Neural cell (in vitro differentiated cells): ENCODE measurements at regions not wholly inside any gene's neighbourhood (a gene's known extent, or its start where the extent isn't known, plus 50 kb on each side); places are given as distances from the start of the nearest gene placed in this dataset.

ENCODE experiments used
- H2AFZ ChIP-seq: fragments of 200-600, 300-800 bp; sonication (generic), shearing (Covaris generic); 2 replicates; pipeline ENCODE4 v1.6.0; 2014; ENCODE audit warnings: low read depth, mild to moderate bottlenecking, antibody characterized with exemption, low read length, moderate library complexity
- H3F3A ChIP-seq: fragments of 200-600 bp; shearing (Covaris generic); 2 replicates; pipeline ENCODE4 v1.6.1; 2016; ENCODE audit warnings: mild to moderate bottlenecking, moderate library complexity, mixed read lengths, antibody characterized with exemption, low read length; ENCODE audit not compliant: insufficient read depth, poor library complexity, severe bottlenecking
- H3K27ac ChIP-seq: fragments of 200-600, 300-800 bp; sonication (generic), shearing (Covaris generic); 2 replicates; pipeline ENCODE4 v1.5.1; 2014; ENCODE audit warnings: mild to moderate bottlenecking, low read length, moderate library complexity
- H3K27me3 ChIP-seq: fragments of 300-800, 200-600 bp; sonication (generic), shearing (Covaris generic); 2 replicates; pipeline ENCODE4 v1.6.0; 2014; ENCODE audit warnings: mild to moderate bottlenecking, low read depth, low read length, moderate library complexity; ENCODE audit not compliant: insufficient read depth
- H3K36me3 ChIP-seq: fragments of 300-800, 200-600 bp; sonication (generic), shearing (Covaris generic); 2 replicates; pipeline ENCODE4 v1.5.1; 2014; ENCODE audit warnings: mild to moderate bottlenecking, antibody characterized with exemption, low read length, moderate library complexity; ENCODE audit not compliant: insufficient read depth
- H3K4me2 ChIP-seq: fragments of 300-800, 200-600 bp; sonication (generic), shearing (Covaris generic); 2 replicates; pipeline ENCODE4 v1.6.0; 2014; ENCODE audit warnings: mild to moderate bottlenecking, low read length
- H3K4me3 ChIP-seq: fragments of 300-800, 200-600 bp; sonication (generic), shearing (Covaris generic); 2 replicates; pipeline ENCODE4 v1.5.1; 2014; ENCODE audit warnings: mild to moderate bottlenecking, low read length, moderate library complexity
- H3K79me2 ChIP-seq: fragments of 200-600 bp; shearing (Covaris generic); replicated peaks from 2 replicates; pipeline ENCODE4 v1.6.0; 2014; ENCODE audit warnings: mild to moderate bottlenecking, low read length, moderate library complexity; ENCODE audit not compliant: insufficient read depth
- H3K9ac ChIP-seq: fragments of 300-800, 200-600 bp; sonication (generic), shearing (Covaris generic); 2 replicates; pipeline ENCODE4 v1.6.1; 2016; ENCODE audit warnings: mild to moderate bottlenecking, low read length, mixed read lengths
- H3K9me2 ChIP-seq: fragments of 200-600 bp; shearing (Covaris generic); 2 replicates; pipeline ENCODE4 v1.6.1; 2016; ENCODE audit warnings: mild to moderate bottlenecking, low read length, mixed read lengths; ENCODE audit not compliant: insufficient read depth
- H3K9me3 ChIP-seq: fragments of 200-600, 300-800 bp; sonication (generic), shearing (Covaris generic); 2 replicates; pipeline ENCODE4 v1.6.1; 2016; ENCODE audit warnings: mild to moderate bottlenecking, mixed run types, low read length, moderate library complexity, mixed read lengths
- H4K20me1 ChIP-seq: fragments of 200-600 bp; shearing (Covaris generic); 2 replicates; pipeline ENCODE4 v1.6.1; 2016; ENCODE audit warnings: mild to moderate bottlenecking, mixed run types; ENCODE audit not compliant: insufficient read depth
- EP300 ChIP-seq: fragments of 450-650 bp; conservative IDR thresholded peaks from 2 replicates; pipeline ENCODE4 v1.6.1; 2014; ENCODE audit warnings: antibody characterized with exemption, mild to moderate bottlenecking, moderate library complexity; ENCODE audit not compliant: poor library complexity, severe bottlenecking
- EZH2 ChIP-seq: fragments of 200-600, 300-800 bp; shearing (Covaris generic), sonication (generic); IDR thresholded peaks from 2 replicates; pipeline ENCODE4 v1.6.1; 2014; ENCODE audit warnings: antibody characterized with exemption, low read length, borderline replicate concordance, mild to moderate bottlenecking; ENCODE audit not compliant: insufficient read depth, poor library complexity, severe bottlenecking
- MXI1 ChIP-seq: fragments of 450-650 bp; conservative IDR thresholded peaks from 2 replicates; pipeline ENCODE4 v1.6.1; 2014; ENCODE audit warnings: antibody characterized with exemption, mild to moderate bottlenecking; ENCODE audit not compliant: poor library complexity, severe bottlenecking
- POLR2AphosphoS5 ChIP-seq: IDR thresholded peaks from 2 replicates; pipeline ENCODE4 v1.6.1; 2012
- RAD21 ChIP-seq: fragments of 450-650 bp; conservative IDR thresholded peaks from 2 replicates; pipeline ENCODE4 v1.6.1; 2014; ENCODE audit warnings: antibody characterized with exemption, mild to moderate bottlenecking, moderate library complexity
- SMC3 ChIP-seq: fragments of 450-650 bp; conservative IDR thresholded peaks from 2 replicates; pipeline ENCODE4 v1.6.1; 2014; ENCODE audit warnings: antibody characterized with exemption, mild to moderate bottlenecking, moderate library complexity; ENCODE audit not compliant: poor library complexity
- TAF1 ChIP-seq: IDR thresholded peaks from 2 replicates; pipeline ENCODE4 v1.6.1; 2012; ENCODE audit warnings: low read depth
- TF ChIP-seq, protein P1 (sequence below): IDR thresholded peaks from 2 replicates; pipeline ENCODE4 v1.6.1; 2012; ENCODE audit warnings: borderline replicate concordance
- TF ChIP-seq, protein P2 (sequence below): fragments of 450-650 bp; IDR thresholded peaks from 2 replicates; pipeline ENCODE4 v1.5.1; 2014; ENCODE audit warnings: antibody characterized with exemption, mild to moderate bottlenecking, moderate library complexity; ENCODE audit not compliant: poor library complexity, severe bottlenecking

DNA sequence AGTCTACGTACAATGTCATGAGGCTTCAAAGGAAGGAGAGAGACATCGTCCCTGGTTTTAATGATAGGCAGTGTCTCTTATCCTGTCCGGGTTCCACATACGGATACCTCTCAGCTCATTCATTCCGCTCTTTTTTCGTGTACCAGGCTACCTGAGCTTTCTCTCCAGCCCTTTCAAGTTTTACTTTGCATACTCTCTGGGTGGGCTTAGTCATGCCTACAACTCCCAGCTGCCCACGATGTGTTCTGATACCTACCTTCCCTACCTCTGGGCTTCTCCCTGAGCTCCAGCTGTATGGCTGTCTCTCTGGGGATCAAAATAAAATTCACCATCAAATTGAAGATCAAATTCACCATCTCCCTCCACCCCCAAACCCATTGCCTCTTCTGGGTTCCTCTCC, 354.0 kb upstream of the EEF2KMT start:
- TF ChIP-seq RAD21 (no peak), EP300 (no peak), EZH2 (no peak), POLR2AphosphoS5 (no peak), SMC3 (no peak), TAF1 (no peak), MXI1 (no peak)
- TF ChIP-seq, protein P1, sequence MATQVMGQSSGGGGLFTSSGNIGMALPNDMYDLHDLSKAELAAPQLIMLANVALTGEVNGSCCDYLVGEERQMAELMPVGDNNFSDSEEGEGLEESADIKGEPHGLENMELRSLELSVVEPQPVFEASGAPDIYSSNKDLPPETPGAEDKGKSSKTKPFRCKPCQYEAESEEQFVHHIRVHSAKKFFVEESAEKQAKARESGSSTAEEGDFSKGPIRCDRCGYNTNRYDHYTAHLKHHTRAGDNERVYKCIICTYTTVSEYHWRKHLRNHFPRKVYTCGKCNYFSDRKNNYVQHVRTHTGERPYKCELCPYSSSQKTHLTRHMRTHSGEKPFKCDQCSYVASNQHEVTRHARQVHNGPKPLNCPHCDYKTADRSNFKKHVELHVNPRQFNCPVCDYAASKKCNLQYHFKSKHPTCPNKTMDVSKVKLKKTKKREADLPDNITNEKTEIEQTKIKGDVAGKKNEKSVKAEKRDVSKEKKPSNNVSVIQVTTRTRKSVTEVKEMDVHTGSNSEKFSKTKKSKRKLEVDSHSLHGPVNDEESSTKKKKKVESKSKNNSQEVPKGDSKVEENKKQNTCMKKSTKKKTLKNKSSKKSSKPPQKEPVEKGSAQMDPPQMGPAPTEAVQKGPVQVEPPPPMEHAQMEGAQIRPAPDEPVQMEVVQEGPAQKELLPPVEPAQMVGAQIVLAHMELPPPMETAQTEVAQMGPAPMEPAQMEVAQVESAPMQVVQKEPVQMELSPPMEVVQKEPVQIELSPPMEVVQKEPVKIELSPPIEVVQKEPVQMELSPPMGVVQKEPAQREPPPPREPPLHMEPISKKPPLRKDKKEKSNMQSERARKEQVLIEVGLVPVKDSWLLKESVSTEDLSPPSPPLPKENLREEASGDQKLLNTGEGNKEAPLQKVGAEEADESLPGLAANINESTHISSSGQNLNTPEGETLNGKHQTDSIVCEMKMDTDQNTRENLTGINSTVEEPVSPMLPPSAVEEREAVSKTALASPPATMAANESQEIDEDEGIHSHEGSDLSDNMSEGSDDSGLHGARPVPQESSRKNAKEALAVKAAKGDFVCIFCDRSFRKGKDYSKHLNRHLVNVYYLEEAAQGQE = no peak
- TF ChIP-seq, protein P2, sequence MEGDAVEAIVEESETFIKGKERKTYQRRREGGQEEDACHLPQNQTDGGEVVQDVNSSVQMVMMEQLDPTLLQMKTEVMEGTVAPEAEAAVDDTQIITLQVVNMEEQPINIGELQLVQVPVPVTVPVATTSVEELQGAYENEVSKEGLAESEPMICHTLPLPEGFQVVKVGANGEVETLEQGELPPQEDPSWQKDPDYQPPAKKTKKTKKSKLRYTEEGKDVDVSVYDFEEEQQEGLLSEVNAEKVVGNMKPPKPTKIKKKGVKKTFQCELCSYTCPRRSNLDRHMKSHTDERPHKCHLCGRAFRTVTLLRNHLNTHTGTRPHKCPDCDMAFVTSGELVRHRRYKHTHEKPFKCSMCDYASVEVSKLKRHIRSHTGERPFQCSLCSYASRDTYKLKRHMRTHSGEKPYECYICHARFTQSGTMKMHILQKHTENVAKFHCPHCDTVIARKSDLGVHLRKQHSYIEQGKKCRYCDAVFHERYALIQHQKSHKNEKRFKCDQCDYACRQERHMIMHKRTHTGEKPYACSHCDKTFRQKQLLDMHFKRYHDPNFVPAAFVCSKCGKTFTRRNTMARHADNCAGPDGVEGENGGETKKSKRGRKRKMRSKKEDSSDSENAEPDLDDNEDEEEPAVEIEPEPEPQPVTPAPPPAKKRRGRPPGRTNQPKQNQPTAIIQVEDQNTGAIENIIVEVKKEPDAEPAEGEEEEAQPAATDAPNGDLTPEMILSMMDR = no peak
- no peak overlapping the region for H3K4me3 ChIP-seq
- no peak overlapping the region for H3K4me2 ChIP-seq

DNA sequence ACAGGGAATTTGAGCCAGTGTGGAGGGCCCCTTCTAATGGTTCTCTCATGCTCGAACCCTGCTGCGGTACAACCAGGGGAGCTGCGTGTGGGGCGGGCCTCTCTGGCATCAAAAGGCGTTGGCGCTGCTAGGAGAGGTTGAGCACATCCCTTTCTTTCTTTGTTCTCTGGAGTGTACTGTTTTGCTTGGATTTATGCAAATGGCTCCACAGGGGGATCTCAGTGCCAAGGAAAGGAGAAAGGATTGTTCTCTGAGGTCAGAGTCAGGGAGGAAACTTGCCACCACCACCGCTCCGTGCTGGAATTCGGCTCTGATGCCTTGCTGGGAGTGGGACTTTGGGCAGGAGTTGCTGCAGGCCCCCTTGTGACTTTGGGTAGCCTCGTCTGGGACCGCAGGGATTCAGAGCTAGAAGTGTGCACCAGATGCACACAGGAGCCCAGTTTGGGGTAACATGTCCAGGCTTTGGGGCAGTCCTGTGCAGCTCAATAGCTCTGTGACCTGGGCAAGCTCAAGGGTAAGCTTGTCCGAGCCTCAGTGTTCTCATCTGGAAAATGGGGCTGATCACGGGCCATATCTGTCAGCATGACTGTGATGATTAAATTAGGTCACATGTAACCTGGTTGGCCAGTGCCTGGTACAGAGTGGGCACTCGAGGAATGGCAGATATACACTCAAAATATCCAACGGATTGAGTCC, 353.0 kb upstream of the EEF2KMT start:
- Histone ChIP-seq H3F3A (no peaks in the 10 kb centered on the region), H3K4me2 (no peak overlapping the region), H3K4me3 (no peak overlapping the region), H3K9ac (no peak overlapping the region), H3K9me2 (no peaks in the 10 kb centered on the region), H3K36me3 (no peaks in the 10 kb centered on the region), H3K79me2 (no peaks in the 10 kb centered on the region), H3K9me3 (no peaks in the 10 kb centered on the region), H2AFZ (no peak overlapping the region), H3K27ac (no peak overlapping the region), H3K27me3 (peaks cover 28% of the 10 kb centered on the region), H4K20me1 (no peaks in the 10 kb centered on the region)
- TF ChIP-seq RAD21 = no peak
- no peak for TF ChIP-seq TAF1
- TF ChIP-seq, protein P1 = no peak
- no peak for TF ChIP-seq MXI1
- no peak for TF ChIP-seq EZH2
- TF ChIP-seq SMC3 = no peak
- TF ChIP-seq POLR2AphosphoS5 = no peak
- no peak for TF ChIP-seq EP300
- TF ChIP-seq, protein P2 = no peak

More for the DNA sequence above, 354.0 kb upstream of the EEF2KMT start:
- no peaks in the 10 kb centered on the region for H3K9me3 ChIP-seq
- no peaks in the 10 kb centered on the region for H4K20me1 ChIP-seq
- H3K79me2 ChIP-seq = no peaks in the 10 kb centered on the region
- no peak overlapping the region for H3K27ac ChIP-seq
- H3K9me2 ChIP-seq = no peaks in the 10 kb centered on the region
- no peak overlapping the region for H3K9ac ChIP-seq
- no peak overlapping the region for H2AFZ ChIP-seq
- peaks cover 27% of the 10 kb centered on the region for H3K27me3 ChIP-seq
- H3K36me3 ChIP-seq = no peaks in the 10 kb centered on the region
- no peaks in the 10 kb centered on the region for H3F3A ChIP-seq
